GM19438 (cell line): ENCODE measurements at regions not wholly inside any gene's neighbourhood (a gene's known extent, or its start where the extent isn't known, plus 50 kb on each side); places are given as distances from the start of the nearest gene placed in this dataset.

Experiments
- ATAC-seq: cut with Tn5 transposase; IDR thresholded peaks from one replicate; pipeline ENCODE4 v1.9.1; 2021; ENCODE audit warnings: low read depth; ENCODE audit not compliant: unreplicated experiment

DNA sequence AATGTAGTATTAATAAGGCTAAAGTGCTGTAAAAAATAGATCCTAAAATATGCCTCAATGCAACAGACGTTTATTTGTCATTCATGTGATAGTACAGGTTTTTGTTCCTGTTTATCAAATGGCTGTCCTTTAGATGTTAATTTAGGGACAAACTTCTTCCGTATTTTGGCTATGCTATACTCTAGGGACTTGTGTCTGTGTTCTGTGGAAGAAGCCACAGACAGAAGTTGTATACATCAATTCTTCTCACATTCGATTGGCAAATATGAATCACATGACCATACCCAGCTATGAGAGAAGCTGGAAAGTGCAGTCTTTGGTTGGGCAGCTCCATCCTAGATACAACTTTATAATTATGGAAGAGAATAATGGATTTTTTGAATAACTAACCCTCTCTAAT, 232.7 kb upstream of the SNX7 start:
- no peak for ATAC-seq

DNA sequence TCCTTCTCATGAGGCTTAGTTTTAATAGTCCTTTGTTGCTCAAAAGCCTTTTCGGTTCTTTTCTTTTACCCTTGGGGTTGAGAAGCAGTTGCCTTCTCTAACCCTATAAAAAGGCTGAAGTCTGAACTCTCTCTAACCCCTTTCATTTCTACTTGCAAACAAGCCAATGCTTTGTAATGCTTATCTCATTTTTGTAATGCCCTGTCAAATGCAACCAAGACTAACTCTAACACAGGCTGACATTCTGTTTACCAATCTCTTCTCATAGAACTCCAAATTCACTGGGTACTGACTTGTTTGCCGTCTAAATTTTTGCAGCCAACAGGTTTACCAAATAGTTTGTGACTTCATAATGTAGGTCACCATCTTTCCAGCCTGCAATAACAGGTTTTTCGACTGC, 233.9 kb upstream of the SNX7 start:
- no peak for ATAC-seq

DNA sequence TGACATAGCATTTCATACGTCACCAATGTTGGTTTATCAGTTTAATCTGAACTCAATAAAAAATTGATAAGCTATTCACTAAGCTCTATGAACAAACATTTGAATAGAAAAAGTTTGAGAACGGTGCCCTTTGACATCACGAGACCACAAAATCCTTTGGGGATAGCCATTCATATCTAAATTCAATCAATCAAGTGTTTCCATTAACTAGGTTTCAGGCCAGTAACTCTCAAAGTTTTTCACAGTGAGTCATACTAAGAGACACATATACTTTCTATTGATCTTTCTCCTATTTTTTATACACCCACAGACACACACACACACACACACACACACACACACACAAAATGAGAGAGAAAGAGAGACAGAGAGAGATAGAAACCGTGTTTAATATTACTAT, 235.4 kb upstream of the SNX7 start:
- no peak for ATAC-seq

DNA sequence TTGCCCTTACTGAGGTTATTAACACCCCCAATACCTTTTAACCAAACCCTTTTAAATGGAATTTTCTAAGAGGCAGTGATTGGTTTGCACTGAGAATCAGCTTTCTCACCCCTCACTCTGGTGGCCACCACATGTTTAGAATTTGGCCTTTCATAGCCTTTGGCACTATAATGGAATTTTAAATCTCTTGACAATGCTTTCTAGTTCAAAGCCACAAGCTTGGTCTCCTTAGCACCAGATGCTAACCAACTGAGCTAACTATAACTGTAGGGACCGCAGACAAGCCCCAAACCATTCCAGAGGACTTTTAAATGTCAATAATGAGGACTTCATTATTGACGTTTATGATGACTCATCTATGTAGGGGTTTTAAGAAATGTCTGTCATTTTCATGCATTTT, 238.7 kb upstream of the SNX7 start:
- ATAC-seq: no peak

DNA sequence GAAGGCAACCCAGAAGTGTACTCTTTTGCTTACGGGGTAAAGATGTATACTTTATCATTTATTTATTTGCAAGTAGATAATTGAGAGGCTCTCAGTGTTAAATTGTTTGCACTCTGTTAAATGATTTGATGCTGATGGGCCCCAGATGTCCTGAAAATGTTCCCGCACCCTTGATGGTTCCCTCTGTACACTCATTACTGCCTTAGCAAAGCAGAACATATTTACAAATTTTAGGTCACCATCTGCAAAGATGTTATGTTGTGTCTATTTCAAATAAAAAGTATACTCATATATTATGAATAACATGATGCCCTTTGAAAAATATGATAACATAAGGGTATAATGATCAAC, 240.5 kb upstream of the SNX7 start:
- no peak for ATAC-seq

DNA sequence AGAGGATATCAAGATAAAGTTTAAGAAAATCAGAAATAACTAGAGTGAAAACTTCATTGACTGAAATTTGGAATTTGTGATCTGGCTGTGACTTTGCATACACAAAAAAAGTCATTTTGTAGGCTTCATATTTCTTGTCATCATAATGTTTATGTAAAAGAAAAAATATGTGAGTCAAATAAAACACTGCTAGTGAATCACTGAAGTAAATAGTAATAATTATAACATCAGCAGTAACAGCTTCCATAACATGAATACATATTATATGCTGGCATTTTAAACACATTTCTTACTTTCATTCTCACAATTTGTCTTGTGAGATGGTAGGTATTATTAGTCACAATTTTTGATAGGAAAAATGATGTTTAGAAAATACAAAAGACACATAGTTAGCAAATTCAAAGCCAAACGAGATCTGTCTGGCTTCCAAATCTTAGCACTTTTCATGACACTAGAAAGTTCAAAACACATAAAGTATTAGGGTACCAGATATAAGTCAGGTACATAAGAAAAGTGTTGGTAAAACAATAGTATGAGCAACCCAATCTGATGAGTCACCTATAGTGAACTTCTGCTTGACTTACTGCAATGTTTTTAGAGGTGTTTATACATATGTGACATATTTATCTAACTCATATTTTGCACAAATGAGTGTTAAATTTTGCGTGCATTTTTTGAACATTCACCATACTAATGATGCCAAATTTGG, 241.0 kb upstream of the SNX7 start:
- no peak for ATAC-seq

DNA sequence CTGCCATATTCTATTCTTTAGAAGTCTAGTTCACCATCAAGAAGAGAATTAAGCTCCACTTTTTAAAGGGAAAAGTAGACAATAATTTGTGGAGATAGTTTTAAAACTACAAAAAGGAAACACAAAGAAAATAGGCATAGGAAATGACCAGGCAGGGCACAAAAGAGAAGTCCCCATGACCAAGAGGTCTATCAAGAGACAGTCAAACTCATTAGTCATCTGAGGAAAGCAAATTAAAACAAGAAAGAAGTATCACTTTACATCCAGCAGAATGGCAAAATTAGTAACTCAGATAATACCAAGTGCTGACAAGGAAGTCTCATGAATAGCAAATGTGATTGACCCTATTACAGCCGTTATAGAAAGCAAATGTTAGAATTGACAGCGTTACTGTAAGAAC, 243.7 kb upstream of the SNX7 start:
- ATAC-seq: no peak

DNA sequence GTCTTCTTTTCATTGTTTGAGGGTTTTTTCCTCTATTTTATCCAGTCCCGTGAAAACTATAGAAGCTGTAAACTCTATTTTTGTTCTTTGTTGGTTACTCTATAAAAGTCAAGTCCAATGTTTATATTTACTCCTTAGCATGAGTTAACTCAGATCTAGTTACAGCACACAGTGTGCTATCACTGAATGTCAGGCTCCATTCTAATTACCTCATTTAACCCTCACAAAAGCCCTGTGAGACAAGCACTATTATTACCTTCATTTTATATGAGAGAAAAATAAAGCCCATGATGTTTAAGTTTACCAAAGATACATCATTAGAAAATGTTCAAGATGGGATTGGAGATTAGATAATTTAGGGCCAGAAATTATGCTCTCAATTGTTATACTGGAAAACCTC, 251.4 kb upstream of the SNX7 start:
- ATAC-seq: no peak

DNA sequence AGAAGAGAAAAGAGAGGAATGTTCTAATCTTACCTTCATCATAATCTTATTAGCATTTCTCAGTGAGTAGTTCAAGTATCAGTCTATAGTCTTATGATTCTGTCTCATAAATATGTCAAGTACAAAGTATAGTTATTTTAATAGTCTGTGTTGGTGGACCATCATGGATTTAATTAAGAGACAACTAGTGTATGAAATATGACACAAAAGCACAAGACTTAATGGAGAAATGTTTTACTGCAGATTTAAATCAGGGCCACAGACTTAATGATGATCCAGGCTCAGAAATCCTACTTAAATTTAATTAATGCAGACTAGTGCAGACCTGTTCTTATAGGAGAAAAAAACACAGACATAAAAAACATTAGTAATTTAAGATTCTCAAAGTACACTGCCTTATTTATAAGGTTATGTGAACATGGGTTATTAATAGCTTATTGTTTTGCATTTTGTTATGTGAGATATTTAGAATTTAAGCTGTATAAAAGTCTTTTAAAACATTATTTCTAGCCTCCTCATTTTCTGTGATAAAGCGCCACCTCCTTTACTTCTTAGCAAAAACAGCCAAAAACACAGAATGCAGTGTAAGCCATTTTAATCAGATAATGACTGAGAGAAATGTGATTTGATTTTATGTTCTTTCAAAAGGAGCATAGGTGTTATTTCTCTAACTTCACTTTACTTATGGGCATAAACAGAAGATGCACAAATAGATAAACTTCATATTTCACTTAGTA, 255.0 kb upstream of the SNX7 start:
- no peak for ATAC-seq

DNA sequence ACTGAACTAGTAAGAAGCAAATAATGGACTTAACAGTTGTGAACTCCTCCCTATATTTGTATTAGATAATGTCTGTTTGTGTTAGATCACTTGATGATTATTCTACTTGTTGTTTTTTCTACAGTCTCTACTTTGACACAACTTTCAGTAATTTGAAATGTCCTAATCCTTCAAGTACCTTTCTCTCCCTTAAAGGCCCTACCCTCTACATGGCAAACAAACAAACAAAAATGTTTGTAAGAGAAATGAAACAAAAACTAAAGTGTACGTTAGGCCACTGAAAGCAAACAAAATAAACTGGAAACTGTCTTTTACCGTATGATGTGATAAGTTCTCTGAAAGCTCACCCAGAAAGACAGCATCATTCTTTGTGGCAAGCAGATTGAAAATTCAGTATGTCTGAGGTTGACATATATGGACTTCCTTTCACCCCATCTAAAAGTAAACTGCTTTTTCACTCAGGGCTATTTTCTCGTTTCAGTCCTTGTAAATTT, 255.9 kb upstream of the SNX7 start:
- peak; percentile 68 for ATAC-seq

DNA sequence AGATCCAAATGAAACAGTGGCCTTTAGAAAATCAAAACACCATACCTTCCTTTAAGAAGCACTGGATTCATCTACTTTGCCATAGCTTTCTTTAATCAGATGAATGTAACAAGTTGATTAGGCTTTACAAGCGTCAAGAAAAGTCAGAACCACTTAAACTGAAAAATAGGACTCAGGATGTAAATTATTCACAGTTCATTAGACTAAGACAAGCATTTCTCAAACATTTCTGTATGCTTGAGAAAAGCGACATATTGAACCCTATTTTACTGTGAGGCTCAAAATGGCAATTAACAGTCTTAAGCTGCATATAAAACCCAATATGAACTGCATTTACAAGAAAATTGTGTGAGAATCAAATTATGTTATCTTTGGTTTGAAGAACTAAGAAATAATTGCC, 256.7 kb upstream of the SNX7 start:
- ATAC-seq: no peak

DNA sequence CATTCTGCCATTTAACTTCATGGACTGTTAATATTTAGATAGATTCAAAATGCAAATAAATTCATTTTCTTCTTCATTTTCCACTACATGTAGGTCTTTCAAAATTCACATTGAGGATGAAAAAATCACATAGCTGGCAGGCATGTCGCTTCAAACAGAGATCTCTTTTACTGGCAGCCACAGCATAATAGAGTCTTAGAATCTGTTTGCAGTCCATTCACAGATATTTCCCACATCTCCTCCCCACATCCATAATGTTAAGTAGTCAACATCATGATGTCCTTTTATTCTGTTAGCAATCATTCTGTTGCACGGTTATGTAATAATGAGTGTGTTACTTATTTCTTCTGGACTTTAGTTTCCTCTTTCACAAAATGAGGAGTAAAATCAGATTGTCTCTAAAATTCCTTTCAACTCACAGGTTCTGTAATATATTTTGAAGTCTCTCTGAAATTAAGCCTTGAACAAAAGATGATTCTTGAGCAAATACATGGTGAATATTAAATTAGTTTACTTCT, 257.5 kb upstream of the SNX7 start:
- ATAC-seq: no peak

DNA sequence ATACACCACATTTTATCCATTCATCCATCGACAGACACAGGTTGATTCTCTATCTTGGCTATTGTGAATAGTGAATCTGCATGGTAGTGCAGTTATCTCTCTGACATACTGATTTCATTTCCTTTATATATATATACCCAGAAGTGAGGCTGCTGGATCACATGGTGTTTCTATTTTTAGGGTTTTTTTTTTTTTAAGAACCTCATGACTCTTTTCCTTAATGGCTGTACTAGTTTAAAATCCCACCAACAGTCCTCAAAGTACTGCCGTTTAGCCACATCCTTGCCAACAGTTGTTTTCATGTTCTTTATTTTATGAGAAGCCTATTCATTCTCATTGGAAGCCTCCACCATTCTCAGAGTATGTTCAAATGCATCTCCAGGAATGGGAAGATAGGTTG, 258.7 kb upstream of the SNX7 start:
- ATAC-seq: no peak

DNA sequence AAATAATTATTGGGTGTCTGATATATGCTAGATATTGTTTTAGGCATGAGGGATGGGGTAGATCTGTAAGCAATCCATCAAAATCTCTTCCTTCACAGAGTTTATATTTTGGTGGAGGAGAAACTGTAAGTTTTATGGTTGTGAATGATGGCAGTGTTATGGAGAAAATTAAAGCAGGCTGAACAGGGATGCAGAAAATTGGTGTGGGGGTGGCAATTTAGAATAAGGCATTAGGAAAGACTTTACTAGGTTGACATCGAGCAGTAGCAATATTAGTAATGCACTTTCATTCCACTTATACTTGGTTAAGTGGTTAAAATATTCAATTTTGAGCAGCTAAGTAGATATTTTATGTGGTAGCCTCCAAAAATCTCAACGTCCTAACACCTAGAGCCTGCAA, 261.1 kb upstream of the SNX7 start:
- no peak for ATAC-seq

DNA sequence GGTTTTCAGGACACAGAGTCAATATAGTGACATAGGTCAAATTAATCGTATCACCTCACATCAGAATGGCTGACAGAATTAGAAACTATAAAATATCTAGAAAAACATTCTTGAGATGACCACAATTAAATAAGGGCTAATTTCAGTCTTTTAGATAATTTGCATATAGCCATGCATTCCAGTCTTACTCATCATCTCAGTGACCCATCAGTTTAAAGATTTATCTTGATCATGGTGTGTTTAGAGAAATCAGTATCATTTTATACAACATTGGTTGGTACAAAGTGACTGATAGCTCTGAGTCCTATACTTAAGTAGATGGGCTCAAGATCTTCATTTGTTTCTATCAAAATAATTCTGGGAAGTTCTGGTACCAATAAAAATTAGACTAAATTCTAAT, 262.3 kb upstream of the SNX7 start:
- ATAC-seq: no peak

DNA sequence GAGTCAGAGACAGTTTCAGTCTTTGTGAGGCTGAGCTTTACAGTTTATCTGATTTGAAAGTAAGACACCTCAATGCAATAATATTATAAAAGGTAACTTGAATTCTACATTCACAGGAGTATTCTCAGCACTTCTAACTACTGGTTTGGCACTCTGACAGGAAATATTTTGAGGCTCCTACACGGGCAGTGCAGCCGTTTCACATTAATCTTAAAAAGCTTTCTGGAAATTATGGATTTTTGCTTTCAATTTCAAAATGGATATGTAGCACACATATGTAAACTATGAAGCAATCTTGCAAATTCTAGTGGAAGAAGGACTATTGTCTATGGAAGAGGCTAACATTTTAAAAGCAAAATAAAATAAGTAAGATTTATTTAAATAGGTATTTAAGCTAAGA, 262.9 kb upstream of the SNX7 start:
- no peak for ATAC-seq

DNA sequence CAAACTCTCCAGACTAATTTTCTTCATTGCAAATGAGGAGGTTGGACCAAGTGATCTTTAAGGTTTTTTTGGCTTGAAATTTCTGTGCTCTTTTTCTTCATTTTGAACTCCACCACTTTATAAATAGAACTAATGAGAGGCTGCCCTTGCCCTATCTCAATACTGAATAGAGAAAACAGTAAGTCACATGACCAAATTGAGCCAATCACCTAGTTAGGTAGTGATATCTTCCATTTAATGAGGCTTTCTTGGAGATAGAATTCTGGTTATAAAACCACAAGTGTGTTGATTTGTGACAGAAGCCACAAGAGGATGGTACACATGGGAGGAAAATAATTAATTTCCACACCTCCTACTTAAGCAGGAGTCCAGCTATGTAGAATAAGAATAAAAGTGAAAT, 263.4 kb upstream of the SNX7 start:
- no peak for ATAC-seq

DNA sequence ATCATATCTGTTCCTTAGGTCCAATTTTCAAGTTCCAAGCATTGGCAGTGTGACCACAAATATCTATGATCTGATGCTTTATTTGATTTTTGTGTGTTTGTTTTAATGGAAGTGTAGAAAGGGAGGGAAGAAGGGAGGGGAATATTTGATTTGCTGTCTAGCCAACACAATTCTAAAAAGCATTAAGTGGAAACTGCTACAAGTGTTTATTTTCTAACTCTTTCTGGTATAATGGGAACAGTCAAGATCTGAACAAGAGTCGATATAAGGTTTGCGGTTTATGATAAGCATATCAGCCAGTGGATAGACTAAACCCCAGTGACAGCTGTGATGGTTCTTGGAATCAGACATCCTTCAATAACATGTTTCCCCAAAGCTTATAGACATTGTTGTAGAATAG, 267.8 kb upstream of the SNX7 start:
- ATAC-seq: no peak

DNA sequence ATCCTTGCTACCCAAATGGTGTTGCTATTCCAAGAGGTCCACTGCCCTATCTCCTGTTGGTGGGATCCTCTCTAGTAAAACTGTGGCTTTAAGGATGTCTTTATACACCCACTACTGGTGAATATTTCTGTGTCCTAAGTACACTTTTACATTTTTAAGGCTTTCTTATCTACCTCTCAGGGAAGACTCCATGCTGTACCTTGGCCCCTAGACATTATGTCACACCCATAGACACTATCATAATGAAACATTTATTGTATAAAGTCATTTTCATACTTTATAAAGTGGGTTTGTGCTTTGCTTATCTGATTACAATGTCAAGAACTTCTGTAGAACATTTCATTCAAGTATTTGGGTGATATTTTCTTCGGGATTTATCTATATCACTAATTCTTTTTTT, 270.3 kb upstream of the SNX7 start:
- no peak for ATAC-seq

DNA sequence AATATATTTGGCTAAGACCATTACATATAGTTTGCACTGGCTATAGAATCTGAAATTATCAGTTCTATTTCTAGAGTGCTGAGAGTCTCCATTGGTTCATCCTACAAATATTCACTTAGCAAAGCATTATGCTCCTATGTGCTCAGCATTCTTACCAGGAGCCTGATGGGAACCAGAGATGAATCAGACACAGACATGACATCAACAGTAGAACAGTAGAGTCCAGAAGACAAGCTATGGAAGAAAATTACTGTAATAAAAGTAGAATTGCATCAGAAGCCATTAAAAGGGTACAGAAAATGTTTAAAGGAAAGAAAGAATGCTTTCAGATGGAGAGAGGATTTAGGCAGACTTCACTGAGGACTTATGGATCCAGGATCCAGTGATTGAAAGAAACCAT, 271.7 kb upstream of the SNX7 start:
- ATAC-seq: no peak

DNA sequence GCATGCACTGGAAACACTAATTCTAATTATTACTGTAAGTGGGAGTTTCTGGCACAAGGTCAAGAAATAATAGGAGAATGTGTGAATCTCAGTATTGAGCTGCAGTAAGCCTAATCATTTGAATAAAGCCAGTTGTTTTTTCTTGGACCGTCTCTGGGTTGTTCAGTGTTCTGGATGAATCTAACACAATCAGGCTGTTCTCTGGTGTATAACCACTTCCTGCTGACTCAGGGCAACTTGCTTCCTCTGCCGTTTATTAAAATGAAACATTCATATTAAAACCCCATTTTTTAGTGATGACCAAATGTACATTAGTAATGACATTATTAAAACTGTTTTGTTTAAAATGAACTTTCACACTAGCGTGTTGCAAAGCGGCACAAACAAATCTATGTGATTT, 273.1 kb upstream of the SNX7 start:
- no peak for ATAC-seq

DNA sequence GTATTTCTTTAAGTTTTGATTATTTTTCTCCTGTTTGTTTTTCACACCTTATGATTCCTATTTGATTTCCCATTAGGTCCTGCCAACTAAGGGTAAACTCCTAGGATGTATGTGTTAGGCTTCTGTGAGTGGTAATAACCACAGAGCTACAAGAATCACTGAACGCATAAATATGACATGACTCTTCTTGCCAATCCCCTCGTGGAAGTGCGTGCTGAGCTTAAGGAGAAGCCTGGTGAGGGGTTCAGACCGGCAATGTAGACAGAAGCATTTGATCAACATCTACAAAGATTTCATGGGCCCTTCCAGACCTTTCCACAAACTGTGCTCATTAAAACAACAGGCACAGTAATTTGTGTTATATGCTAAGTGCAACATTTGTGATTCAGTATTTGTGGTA, 273.8 kb upstream of the SNX7 start:
- no peak for ATAC-seq
